Right renal cortex interstitium (tissue), 3 donors: ENCODE measurements at regions not wholly inside any gene's neighbourhood (a gene's known extent, or its start where the extent isn't known, plus 50 kb on each side); places are given as distances from the start of the nearest gene placed in this dataset.

Source experiments
- DNase-seq, 3 donors: peaks; one replicate each; pipeline ENCODE4 v3.0.0-alpha.2; 2013; ENCODE audit warnings: low read depth in 3 of 3, low spot score in 2 of 3

GRCh38 chr5:141800617-141801016, 77.6 kb downstream of the PCDH1 start:
- no peak for DNase-seq

GRCh38 chr5:141799507-141800167, 78.6 kb downstream of the PCDH1 start:
- DNase-seq = no peak

DNA sequence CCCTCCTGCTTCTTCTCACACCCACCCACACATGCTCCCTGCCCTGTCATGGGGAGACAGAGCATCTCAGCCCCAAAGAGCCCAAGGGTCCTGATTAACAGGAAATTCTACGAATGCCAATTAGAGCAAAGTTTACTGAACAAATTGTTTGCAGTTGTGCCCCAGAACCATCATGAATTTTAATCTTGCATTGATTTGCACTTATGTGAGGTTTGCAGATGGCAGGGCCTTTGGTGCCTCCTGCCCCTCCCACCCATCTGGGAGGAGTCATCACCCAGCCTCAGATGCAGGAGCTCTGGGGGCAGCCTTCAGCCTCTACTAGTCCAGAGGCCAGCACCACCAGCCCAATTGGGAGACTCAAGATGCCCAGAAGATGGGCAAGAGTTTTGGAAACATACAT, 80.8 kb downstream of the PCDH1 start:
- DNase-seq = no peak

- DNase-seq = no peak
Measured at GRCh38 chr5:141795421-141795820, 82.8 kb downstream of the PCDH1 start.

GRCh38 chr5:141793881-141794280, 84.3 kb downstream of the PCDH1 start:
- no peak for DNase-seq

- DNase-seq = no peak
Measured at GRCh38 chr5:141793403-141793802, 84.8 kb downstream of the PCDH1 start.

GRCh38 chr5:141790630-141791029, 87.6 kb downstream of the PCDH1 start:
- no peak for DNase-seq

- DNase-seq = no peak
Measured at GRCh38 chr5:141789330-141789729, 88.9 kb downstream of the PCDH1 start.

GRCh38 chr5:141788296-141788970, 89.8 kb downstream of the PCDH1 start:
- no peak for DNase-seq

DNA sequence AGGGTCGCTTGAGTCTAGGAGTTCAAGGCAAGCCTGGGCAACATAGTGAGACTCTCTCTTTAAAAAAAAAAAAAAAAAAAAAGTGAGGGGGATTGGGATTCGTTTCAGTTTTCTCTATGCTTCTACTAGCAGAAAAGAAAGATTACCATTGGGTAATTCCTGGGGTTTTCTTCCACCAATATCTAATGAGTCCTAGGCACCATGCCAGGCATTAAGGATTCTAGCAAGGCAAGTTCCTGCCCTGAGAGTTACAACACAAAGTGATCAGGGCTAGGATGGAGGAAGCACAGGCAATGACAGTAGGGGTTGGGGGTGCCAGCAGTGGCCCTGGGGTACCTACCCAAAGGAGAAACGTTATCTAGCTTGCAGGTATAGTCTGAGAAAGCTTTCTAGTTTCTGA, 90.8 kb downstream of the PCDH1 start:
- DNase-seq = no peak

DNA sequence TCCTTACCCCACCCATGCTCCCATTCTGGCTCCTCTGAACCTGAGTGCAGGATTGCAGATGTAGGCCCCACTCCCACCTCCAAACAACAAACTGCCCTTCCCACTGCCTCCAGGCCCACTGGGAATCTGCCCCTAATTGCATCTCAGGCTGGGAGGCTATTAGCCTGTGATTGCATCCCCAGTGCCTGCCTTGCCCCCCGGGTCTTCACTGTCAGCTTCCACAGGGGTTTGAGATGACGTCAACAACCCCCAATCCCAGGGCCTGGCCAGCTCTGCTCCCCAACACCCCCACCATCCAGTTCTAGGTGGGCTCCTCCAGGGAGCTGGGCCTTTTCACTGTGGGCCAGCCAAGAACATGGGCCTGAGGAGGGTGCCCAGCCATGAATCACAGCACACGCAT, 91.5 kb downstream of the PCDH1 start:
- no peak for DNase-seq

DNA sequence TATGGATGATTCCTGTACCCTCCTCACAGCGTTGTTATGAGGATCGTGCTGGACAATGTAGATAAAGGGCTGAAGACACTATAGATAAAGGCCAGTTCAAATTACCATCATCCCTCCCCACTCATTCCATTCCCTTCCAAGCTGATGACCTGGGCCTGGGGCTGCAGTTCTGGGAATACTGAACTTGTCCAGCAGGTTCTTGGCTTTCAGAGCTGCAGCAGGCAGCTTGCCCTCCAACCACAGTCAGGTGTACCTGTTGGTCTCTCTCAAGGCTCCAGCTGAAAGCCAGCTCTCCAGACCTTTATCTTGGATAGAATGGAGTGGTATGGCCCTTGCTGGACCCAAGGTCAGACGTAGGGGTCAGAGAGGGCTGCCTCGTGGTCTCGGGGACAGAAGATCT, 92.5 kb downstream of the PCDH1 start:
- DNase-seq = no peak

DNA sequence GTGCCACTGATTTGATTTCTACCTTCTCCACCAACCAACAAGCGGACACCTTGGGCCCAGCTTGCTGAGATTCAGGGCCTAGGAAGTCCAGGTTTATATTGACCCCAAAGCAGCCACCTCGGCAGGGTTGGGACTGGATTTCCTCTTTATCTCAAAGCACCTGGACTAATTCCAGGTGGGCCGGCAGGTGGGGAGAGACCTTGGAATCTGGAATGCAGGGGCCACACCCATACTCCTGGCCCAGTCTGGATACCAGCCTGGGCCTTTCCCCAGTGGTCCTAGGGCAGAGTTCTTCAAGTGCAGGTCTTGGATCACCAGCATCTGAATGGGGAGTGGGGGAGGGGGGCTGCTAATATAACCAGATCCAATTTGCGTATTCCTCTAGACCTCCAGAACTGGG, 93.1 kb downstream of the PCDH1 start:
- no peak for DNase-seq

GRCh38 chr5:141784529-141784928, 93.7 kb downstream of the PCDH1 start:
- no peak for DNase-seq

DNA sequence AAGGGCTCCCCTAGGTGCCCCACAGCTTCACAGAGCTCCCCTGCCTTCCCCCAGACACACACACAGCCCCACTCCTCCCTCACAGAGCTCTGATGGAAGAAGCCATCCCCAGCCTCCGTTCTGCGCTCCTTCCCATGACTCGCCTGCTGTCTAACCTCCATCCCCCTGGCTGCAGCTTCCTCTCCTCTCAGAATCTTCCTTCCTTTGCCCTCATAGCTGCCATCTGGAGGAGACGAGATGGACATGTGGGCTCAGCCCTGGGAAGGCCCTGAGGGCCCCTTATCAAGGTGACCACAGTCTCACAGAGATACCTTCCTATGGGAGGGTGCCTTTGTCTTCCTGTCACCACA, 94.3 kb downstream of the PCDH1 start:
- DNase-seq = no peak

- DNase-seq = no peak
Measured at GRCh38 chr5:141783005-141783946, 94.9 kb downstream of the PCDH1 start.

DNA sequence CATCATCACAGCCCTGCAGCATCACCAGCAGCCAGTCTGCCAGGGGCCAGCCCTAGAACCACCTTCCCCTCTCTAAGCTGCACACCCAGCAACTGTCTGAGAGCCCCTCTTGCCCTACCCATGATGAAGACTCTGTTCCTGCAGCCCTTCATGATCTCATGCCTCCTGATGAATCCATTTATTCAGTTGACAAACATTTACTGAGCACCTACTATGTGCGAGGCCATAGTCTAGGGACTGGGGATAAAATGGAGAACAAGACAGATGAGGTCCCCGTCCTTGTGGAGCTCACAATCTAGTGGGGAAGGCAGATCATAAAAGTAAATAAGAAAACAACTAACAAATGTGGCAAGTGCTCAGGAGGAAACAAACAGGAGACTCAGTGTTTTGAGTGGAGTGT, 96.3 kb downstream of the PCDH1 start:
- no peak for DNase-seq

DNA sequence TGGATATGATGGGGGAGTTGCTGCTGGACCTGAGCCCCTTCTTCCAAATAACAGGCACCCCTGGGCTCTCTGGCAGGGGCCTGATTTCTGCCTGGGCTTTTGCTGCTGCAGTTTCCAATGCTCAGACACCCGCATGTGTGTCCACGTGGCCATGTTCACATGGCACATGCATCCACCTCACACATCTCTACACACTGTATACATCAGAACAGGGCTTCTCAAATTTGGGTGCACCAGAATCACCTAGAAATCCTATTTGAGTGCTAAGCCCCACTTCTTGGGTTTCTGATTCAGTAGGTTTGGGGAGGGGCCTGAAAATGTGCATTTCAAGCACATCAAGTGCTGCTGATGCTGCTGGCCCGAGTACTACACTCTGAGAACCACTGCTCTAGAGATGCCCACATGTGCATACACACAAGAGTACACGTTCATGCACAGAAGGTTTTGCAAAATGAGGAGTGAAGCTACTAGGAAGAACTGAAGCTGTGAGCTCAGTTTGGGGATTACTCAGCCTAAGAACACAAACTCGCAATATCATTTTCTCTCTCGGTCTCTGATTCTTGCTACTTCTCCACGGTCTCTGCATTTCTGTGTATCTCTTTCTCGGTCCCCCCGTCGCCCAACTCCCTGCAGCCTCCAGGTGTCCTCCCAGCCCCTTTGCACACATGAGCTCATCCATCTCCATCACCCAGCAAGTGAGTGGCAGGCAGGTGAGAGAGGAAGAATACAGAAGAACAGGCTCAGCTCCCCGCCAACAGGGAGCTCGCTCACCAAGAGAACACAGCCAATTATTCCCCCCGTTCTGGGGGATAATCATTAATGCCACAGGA, 97.0 kb downstream of the PCDH1 start:
- no peak for DNase-seq

GRCh38 chr5:141780240-141780951, 97.8 kb downstream of the PCDH1 start:
- no peak for DNase-seq

GRCh38 chr5:141779503-141779973, 97.5 kb upstream of the ARAP3 start:
- peak in 2 of 3 donors; percentile 23 to 45 for DNase-seq
